HL-60 (cell line): ENCODE measurements at regions not wholly inside any gene's neighbourhood (a gene's known extent, or its start where the extent isn't known, plus 50 kb on each side); places are given as distances from the start of the nearest gene placed in this dataset.

Experiments used
- DNase-seq, 2 experiments: peaks; one replicate each; pipeline ENCODE4 v3.0.0-alpha.2; 2010 to 2020; ENCODE audit warnings: low read depth in 1 of 2, low spot score in 1 of 2
- H3K27ac ChIP-seq: fragments of 250-450 bp; sonication (Bioruptor Pico); replicated peaks from 2 replicates; pipeline ENCODE4 v1.5.1; 2020; ENCODE audit warnings: mild to moderate bottlenecking, moderate library complexity
- H3K27me3 ChIP-seq: fragments of 250-450 bp; sonication (Bioruptor Pico); 2 replicates; pipeline ENCODE4 v1.5.1; 2021; ENCODE audit warnings: mild to moderate bottlenecking, moderate library complexity; ENCODE audit not compliant: insufficient read depth, poor library complexity, severe bottlenecking
- H3K4me3 ChIP-seq: replicated peaks from 2 replicates; pipeline ENCODE4 v1.5.1; 2011; ENCODE audit warnings: mild to moderate bottlenecking, control low read depth, low read length; ENCODE audit not compliant: insufficient read depth
- CTCF ChIP-seq: IDR thresholded peaks from one replicate; pipeline ENCODE4 v1.5.1; 2011; ENCODE audit warnings: low read length, control low read depth, inconsistent platforms; ENCODE audit not compliant: insufficient read depth
- GABPA ChIP-seq: IDR thresholded peaks from 2 replicates; pipeline ENCODE4 v1.6.1; 2012; ENCODE audit warnings: low read depth
- POLR2AphosphoS5 ChIP-seq: IDR thresholded peaks from 2 replicates; pipeline ENCODE4 v1.6.1; 2012; ENCODE audit warnings: low read depth
- REST ChIP-seq: IDR thresholded peaks from 2 replicates; pipeline ENCODE4 v1.6.1; 2012; ENCODE audit warnings: low read depth; ENCODE audit not compliant: insufficient replicate concordance
- SPI1 ChIP-seq: IDR thresholded peaks from 2 replicates; pipeline ENCODE4 v1.6.1; 2012; ENCODE audit warnings: low read depth, mild to moderate bottlenecking, borderline replicate concordance

GRCh38 chr2:51120754-51121280 lies 88.9 kb upstream of the NRXN1 start:
- Histone ChIP-seq H3K4me3 (no peak overlapping the region), H3K27ac (no peak overlapping the region), H3K27me3 (no peaks in the 10 kb centered on the region)
- TF ChIP-seq REST: no peak
- TF ChIP-seq GABPA: no peak
- TF ChIP-seq CTCF: no peak
- DNase-seq: no peak

GRCh38 chr2:51111532-51111931 lies 79.6 kb upstream of the NRXN1 start:
- H3K27me3 ChIP-seq: peaks cover 2% of the 10 kb centered on the region
- no peak for DNase-seq
- TF ChIP-seq REST (no peak), POLR2AphosphoS5 (no peak), CTCF (no peak), GABPA (no peak), SPI1 (no peak)
- no peak overlapping the region for H3K27ac ChIP-seq
- H3K4me3 ChIP-seq: no peak overlapping the region

GRCh38 chr2:51108794-51109193 lies 76.9 kb upstream of the NRXN1 start:
- DNase-seq: no peak
- no peak overlapping the region for H3K27ac ChIP-seq
- no peak for TF ChIP-seq POLR2AphosphoS5
- no peak for TF ChIP-seq GABPA
- TF ChIP-seq SPI1: no peak
- no peak for TF ChIP-seq CTCF
- no peak for TF ChIP-seq REST
- peaks cover 2% of the 10 kb centered on the region for H3K27me3 ChIP-seq
- H3K4me3 ChIP-seq: no peak overlapping the region
